HepG2 (cell line): ENCODE measurements at regions not wholly inside any gene's neighbourhood (a gene's known extent, or its start where the extent isn't known, plus 50 kb on each side); places are given as distances from the start of the nearest gene placed in this dataset.
"Not testable (repeated sequence)": the region's sequence is repeated elsewhere in the genome, so short reads cannot be mapped to it uniquely, and the experiment has no call there.

Source experiments
- ATAC-seq: fragments of 200-7000 bp; cut with Tn5 transposase; 3 replicates; pipeline ENCODE4 v1.9.1; 2020; ENCODE audit warnings: mild to moderate bottlenecking, moderate library complexity
- BruUV-seq: library from RNA; stranded (reverse); fragments of 400-500 nt; replicated peaks from 2 replicates; lab custom pipeline; 2021; lab: Mats Ljungman, UMichigan
- CTCF ChIA-PET: fragments of 300-600 bp; formaldehyde crosslinking; extraction: SDS; loops from one replicate; lab custom pipeline; 2021; ENCODE audit warnings: low total read pairs, inconsistent platforms, low intra/inter-chr PET ratio; lab: Yijun Ruan, JAX
- POLR2A ChIA-PET: fragments of 350-600 bp; sonication (Branson Sonifier 250); formaldehyde crosslinking; loops from one replicate; lab custom pipeline; 2020; ENCODE audit warnings: antibody characterized with exemption, inconsistent platforms; lab: Yijun Ruan, JAX
- DNase-seq: peaks from one replicate; pipeline ENCODE4 v3.0.0-alpha.2; 2015; ENCODE audit warnings: low spot score
- FAIRE-seq: peaks from 3 replicates; lab custom pipeline; 2011; peaks lifted over from hg19 to GRCh38; lab: Jason Lieb, UNC
- H2AFZ ChIP-seq: one replicate; pipeline ENCODE4 v1.6.1; 2011; ENCODE audit warnings: low read length, inconsistent platforms
- H3K27ac ChIP-seq: fragments of 300-600 bp; 3 replicates; pipeline ENCODE4 v1.8.0; 2011; ENCODE audit warnings: mixed run types, mild to moderate bottlenecking, mixed read lengths, low read length, inconsistent platforms; ENCODE audit not compliant: insufficient read depth; ENCODE audit errors: extremely low read length
- H3K27me3 ChIP-seq, 2 experiments: fragments of 200-600 bp in 1 of 2; 2 replicates in 1 of 2; 3 replicates in 1 of 2; pipeline versions ENCODE4 v1.6.0 to v1.8.0; 2011; ENCODE audit warnings: low read length in 2 of 2, mild to moderate bottlenecking in 2 of 2, moderate library complexity in 2 of 2, inconsistent platforms in 1 of 2; ENCODE audit not compliant: insufficient read depth in 2 of 2, control insufficient read depth in 1 of 2
- H3K36me3 ChIP-seq, 2 experiments: fragments of 200-600 bp in 1 of 2; replicated peaks in 1 of 2; 2 replicates in 1 of 2; 3 replicates in 1 of 2; pipeline versions ENCODE4 v1.5.1 to v1.8.0; 2011; ENCODE audit warnings: low read length in 2 of 2, inconsistent platforms in 1 of 2; ENCODE audit not compliant: insufficient read depth in 2 of 2, control insufficient read depth in 1 of 2
- H3K4me1 ChIP-seq: 2 replicates; pipeline ENCODE4 v1.5.1; 2012; ENCODE audit warnings: low read length, inconsistent platforms; ENCODE audit not compliant: insufficient read depth
- H3K4me2 ChIP-seq: 2 replicates; pipeline ENCODE4 v1.6.0; 2011; ENCODE audit warnings: low read depth, low read length, inconsistent platforms
- H3K4me3 ChIP-seq, 3 experiments: fragments of 200-600 bp in 1 of 3; sonication (generic), shearing (Covaris generic) in 1 of 3; replicated peaks in 1 of 3; 2 replicates each; pipeline ENCODE4 v1.5.1; 2011 to 2016; ENCODE audit warnings: low read length in 3 of 3, inconsistent platforms in 2 of 3, low read depth in 2 of 3, mild to moderate bottlenecking in 2 of 3, control low read depth in 1 of 3, mixed read lengths in 1 of 3; ENCODE audit not compliant: insufficient read depth in 1 of 3
- H3K79me2 ChIP-seq: one replicate; pipeline ENCODE4 v1.6.1; 2011; ENCODE audit warnings: low read length, inconsistent platforms; ENCODE audit not compliant: insufficient read depth
- H3K9ac ChIP-seq: 2 replicates; pipeline ENCODE4 v1.6.0; 2011; ENCODE audit warnings: mild to moderate bottlenecking, low read depth, low read length, inconsistent platforms; ENCODE audit not compliant: insufficient read depth
- H3K9me3 ChIP-seq: 2 replicates; pipeline ENCODE4 v1.5.1; 2012; ENCODE audit warnings: mild to moderate bottlenecking, low read length
- H4K20me1 ChIP-seq: 2 replicates; pipeline ENCODE4 v1.6.0; 2011; ENCODE audit warnings: inconsistent platforms, mild to moderate bottlenecking, low read length, moderate library complexity; ENCODE audit not compliant: insufficient read depth
- ASH2L ChIP-seq: fragments of 300-600, 200-600 bp; sonication (generic); IDR thresholded peaks from 2 replicates; pipeline ENCODE4 v1.7.0; 2017; ENCODE audit warnings: low read depth, mild to moderate bottlenecking, moderate library complexity, mixed read lengths, low read length; ENCODE audit not compliant: insufficient read length
- BRD4 ChIP-seq: sonication (generic); formaldehyde crosslinking; IDR thresholded peaks from 2 replicates; pipeline ENCODE4 v1.4.0; 2020; ENCODE audit warnings: missing genetic modification reagents
- FOXC1 ChIP-seq: sonication (generic); formaldehyde crosslinking; IDR thresholded peaks from 2 replicates; pipeline ENCODE4 v1.8.0; 2022; ENCODE audit warnings: mild to moderate bottlenecking, missing genetic modification reagents, borderline replicate concordance
- KLF9 ChIP-seq: IDR thresholded peaks from 2 replicates; pipeline ENCODE4 v1.6.1; 2016; ENCODE audit warnings: low read depth
- MAFF ChIP-seq: IDR thresholded peaks from 2 replicates; pipeline ENCODE4 v1.6.1; 2011; ENCODE audit warnings: low read depth, low read length, improper control_type of control experiment
- POLR2A ChIP-seq, 2 experiments: IDR thresholded peaks; 2 replicates each; pipeline ENCODE4 v1.6.1; 2011; ENCODE audit warnings: low read depth in 2 of 2, low read length in 2 of 2, mild to moderate bottlenecking in 1 of 2, moderate library complexity in 1 of 2; ENCODE audit not compliant: insufficient read depth in 1 of 2
- RFXANK ChIP-seq: IDR thresholded peaks from 2 replicates; pipeline ENCODE4 v1.6.1; 2016
- SMYD3 ChIP-seq: sonication (generic); formaldehyde crosslinking; IDR thresholded peaks from 2 replicates; pipeline ENCODE4 v1.8.1; 2023; ENCODE audit warnings: mild to moderate bottlenecking, missing genetic modification reagents
- SPEN ChIP-seq: sonication (generic); formaldehyde crosslinking; IDR thresholded peaks from 2 replicates; pipeline ENCODE4 v1.5.1; 2020; ENCODE audit warnings: low read depth, mild to moderate bottlenecking, missing genetic modification reagents
- TEAD3 ChIP-seq: optimal IDR thresholded peaks from 2 replicates; pipeline ENCODE3; 2016; ENCODE audit warnings: borderline replicate concordance
- TMF1 ChIP-seq: sonication (generic); formaldehyde crosslinking; IDR thresholded peaks from 2 replicates; pipeline ENCODE4 v1.8.1; 2022; ENCODE audit warnings: low read depth, missing genetic modification reagents
- ZNF121 ChIP-seq: sonication (generic); formaldehyde crosslinking; IDR thresholded peaks from 2 replicates; pipeline ENCODE4 v1.5.0; 2020; ENCODE audit warnings: mild to moderate bottlenecking, missing genetic modification reagents
- ZNF615 ChIP-seq: sonication (generic); formaldehyde crosslinking; IDR thresholded peaks from 2 replicates; pipeline ENCODE4 v1.5.0; 2020; ENCODE audit warnings: mild to moderate bottlenecking, missing genetic modification reagents, borderline replicate concordance
- ZSCAN25 ChIP-seq: sonication (generic); formaldehyde crosslinking; IDR thresholded peaks from 2 replicates; pipeline ENCODE4 v1.8.0; 2022; ENCODE audit warnings: mild to moderate bottlenecking, missing genetic modification reagents
- ZZZ3 ChIP-seq: sonication (generic); formaldehyde crosslinking; IDR thresholded peaks from 2 replicates; pipeline ENCODE4 v1.4.0; 2020; ENCODE audit warnings: missing genetic modification reagents, mild to moderate bottlenecking, borderline replicate concordance
- WGBS: methylation state at CpG from one replicate; pipeline ENCODE4 v1.1.6; 2017; ENCODE audit warnings: low lambda C conversion rate; 5-methylcytosine and 5-hydroxymethylcytosine counted together
- in situ Hi-C: cut with HindIII; loops from 2 replicates; pipeline ENCODE4 v1.10.0; 2017; ENCODE audit warnings: low pct_unique_long_range_greater_than_20kb; ENCODE audit not compliant: extremely low pct_ligation_motif_present
- intact Hi-C: fragments of 100-400 bp; cut with micrococcal nuclease; formaldehyde crosslinking; loops from one replicate; pipeline ENCODE4 v1.10.0; 2022; ENCODE audit not compliant: unreplicated experiment
- TF ChIP-seq, protein P1 (sequence below): sonication (generic); formaldehyde crosslinking; IDR thresholded peaks from 2 replicates; pipeline ENCODE4 v1.5.1; 2020; ENCODE audit warnings: missing genetic modification reagents, mild to moderate bottlenecking, borderline replicate concordance
- TF ChIP-seq, protein P2 (sequence below): sonication (generic); formaldehyde crosslinking; IDR thresholded peaks from 2 replicates; pipeline ENCODE4 v1.5.0; 2020; ENCODE audit warnings: mild to moderate bottlenecking, missing genetic modification reagents

DNA sequence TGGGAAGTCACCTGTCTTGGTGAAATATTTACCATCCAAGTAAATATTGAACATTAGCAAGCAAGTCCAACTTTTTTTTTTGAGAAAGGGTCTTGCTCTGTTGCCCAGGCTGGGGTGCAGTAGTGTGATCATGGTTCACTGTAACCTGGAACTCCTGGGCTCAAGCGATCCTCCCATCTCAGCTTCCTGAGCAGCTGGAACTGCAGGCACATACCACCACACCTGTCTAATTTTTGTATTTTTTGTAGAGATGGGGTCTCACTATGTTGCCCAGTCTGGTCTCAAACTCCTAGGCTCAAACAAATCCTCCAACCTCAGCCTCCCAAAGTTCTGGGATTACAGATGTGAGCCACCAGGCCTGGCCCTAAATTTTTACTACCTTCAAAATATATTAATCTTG, 171.0 kb upstream of the PFKP start:
- TF ChIP-seq ZNF121 (CRISPR knock-in tag): 0 out of 2 replicates have a peak, but pooled peaks have one; percentile 10
- TF ChIP-seq, all 625 proteins: peak for 1; not testable (repeated sequence) for 624
- FAIRE-seq, H3K4me3 ChIP-seq, CTCF ChIA-PET, H3K4me1 ChIP-seq, intact Hi-C loops, H2AFZ ChIP-seq, in situ Hi-C loops, DNase-seq, H3K9me3 ChIP-seq, H3K36me3 ChIP-seq, H3K9ac ChIP-seq, BruUV-seq, POLR2A ChIA-PET, H4K20me1 ChIP-seq, H3K27ac ChIP-seq, H3K79me2 ChIP-seq, ATAC-seq, H3K4me2 ChIP-seq: not testable (repeated sequence)
- 63% methylated on average over 1 of the region's 1 CpG for WGBS
- peaks cover 3 to 39% of the 10 kb centered on the region in 2 experiments; a peak in 3 of 5 replicates for H3K27me3 ChIP-seq

DNA sequence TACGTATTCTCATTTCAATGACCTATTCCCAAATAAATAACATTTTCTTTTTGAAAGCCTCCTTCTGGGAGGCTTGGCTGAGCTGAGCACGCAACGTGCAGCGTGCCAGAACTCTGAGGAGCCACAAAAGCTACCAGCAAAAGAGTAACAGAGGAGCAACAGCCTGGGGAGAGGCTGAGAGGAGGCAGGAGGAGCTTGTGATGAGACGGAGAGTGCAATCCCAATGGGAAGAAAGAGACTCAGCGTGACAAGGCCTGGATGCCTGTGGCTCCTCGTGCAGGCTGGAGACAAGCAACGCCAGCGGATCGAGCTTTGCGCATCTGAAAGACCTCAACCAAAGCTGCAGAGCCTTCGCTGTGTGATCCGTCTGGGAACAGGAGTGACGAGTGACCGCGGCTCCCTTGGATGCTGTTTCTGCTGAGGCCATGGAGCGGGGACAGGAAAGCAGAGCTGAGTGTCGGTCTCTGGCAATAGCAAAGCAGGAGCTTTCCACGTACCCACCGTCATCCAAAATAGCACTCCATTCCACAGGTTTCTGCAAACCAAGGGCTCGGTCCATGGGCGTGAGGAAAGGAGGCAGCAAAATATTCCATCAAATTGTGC, 171.7 kb upstream of the PFKP start:
- Histone ChIP-seq H3K4me3 (no peak overlapping the region), H3K27me3 (peaks cover 1 to 38% of the 10 kb centered on the region in 2 experiments; a peak in 3 of 5 replicates), H3K36me3 (no peaks in the 10 kb centered on the region), H3K9me3 (no peaks in the 10 kb centered on the region), H2AFZ (no peak overlapping the region), H3K79me2 (no peaks in the 10 kb centered on the region), H4K20me1 (no peaks in the 10 kb centered on the region), H3K4me2 (no peak overlapping the region), H3K9ac (no peak overlapping the region), H3K27ac (no peak overlapping the region), H3K4me1 (no peaks in the 10 kb centered on the region)
- in situ Hi-C loops (no loop called here), intact Hi-C loops (no loop called here)
- BruUV-seq: no TSS peak
- no peak for FAIRE-seq
- no peak for DNase-seq
- POLR2A ChIA-PET: no interaction called here
- CTCF ChIA-PET: no interaction called here
- no peak for ATAC-seq
- WGBS: 36% methylated on average over 21 of the region's 22 CpGs
- TF ChIP-seq FOXC1 (CRISPR knock-in tag) (no peak), RFXANK (CRISPR knock-in tag) (no peak), TMF1 (no peak), ZNF615 (CRISPR knock-in tag) (no peak), POLR2A (IDR thresholded peaks at IDR 0.05; ENCODE audit: insufficient read depth in 1 of 2, low read depth in 2 of 2, low read length in 2 of 2) (no peak), SPEN (CRISPR knock-in tag) (no peak), BRD4 (CRISPR knock-in tag) (no peak), ASH2L (no peak), TEAD3 (no peak), MAFF (no peak), SMYD3 (CRISPR knock-in tag) (no peak), ZZZ3 (no peak), KLF9 (CRISPR knock-in tag) (no peak), ZSCAN25 (no peak)
- TF ChIP-seq, protein P1, sequence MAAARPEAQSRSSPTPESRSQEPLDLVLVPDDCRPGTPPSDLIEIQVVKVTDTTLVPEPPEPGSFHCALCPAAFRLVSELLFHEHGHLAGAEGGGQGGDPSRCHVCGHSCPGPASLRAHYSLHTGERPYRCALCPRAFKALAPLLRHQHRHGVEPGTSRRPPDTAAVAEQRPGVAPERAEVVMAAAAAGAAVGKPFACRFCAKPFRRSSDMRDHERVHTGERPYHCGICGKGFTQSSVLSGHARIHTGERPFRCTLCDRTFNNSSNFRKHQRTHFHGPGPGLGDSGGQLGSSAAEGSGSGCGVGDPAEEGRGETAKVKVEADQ (CRISPR knock-in tag): no peak
- TF ChIP-seq, protein P2, sequence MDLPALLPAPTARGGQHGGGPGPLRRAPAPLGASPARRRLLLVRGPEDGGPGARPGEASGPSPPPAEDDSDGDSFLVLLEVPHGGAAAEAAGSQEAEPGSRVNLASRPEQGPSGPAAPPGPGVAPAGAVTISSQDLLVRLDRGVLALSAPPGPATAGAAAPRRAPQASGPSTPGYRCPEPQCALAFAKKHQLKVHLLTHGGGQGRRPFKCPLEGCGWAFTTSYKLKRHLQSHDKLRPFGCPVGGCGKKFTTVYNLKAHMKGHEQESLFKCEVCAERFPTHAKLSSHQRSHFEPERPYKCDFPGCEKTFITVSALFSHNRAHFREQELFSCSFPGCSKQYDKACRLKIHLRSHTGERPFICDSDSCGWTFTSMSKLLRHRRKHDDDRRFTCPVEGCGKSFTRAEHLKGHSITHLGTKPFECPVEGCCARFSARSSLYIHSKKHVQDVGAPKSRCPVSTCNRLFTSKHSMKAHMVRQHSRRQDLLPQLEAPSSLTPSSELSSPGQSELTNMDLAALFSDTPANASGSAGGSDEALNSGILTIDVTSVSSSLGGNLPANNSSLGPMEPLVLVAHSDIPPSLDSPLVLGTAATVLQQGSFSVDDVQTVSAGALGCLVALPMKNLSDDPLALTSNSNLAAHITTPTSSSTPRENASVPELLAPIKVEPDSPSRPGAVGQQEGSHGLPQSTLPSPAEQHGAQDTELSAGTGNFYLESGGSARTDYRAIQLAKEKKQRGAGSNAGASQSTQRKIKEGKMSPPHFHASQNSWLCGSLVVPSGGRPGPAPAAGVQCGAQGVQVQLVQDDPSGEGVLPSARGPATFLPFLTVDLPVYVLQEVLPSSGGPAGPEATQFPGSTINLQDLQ (CRISPR knock-in tag): no peak
